ENCODE measurements at regions not wholly inside any gene's neighbourhood (a gene's known extent, or its start where the extent isn't known, plus 50 kb on each side); places are given as distances from the start of the nearest gene placed in this dataset.

DNA sequence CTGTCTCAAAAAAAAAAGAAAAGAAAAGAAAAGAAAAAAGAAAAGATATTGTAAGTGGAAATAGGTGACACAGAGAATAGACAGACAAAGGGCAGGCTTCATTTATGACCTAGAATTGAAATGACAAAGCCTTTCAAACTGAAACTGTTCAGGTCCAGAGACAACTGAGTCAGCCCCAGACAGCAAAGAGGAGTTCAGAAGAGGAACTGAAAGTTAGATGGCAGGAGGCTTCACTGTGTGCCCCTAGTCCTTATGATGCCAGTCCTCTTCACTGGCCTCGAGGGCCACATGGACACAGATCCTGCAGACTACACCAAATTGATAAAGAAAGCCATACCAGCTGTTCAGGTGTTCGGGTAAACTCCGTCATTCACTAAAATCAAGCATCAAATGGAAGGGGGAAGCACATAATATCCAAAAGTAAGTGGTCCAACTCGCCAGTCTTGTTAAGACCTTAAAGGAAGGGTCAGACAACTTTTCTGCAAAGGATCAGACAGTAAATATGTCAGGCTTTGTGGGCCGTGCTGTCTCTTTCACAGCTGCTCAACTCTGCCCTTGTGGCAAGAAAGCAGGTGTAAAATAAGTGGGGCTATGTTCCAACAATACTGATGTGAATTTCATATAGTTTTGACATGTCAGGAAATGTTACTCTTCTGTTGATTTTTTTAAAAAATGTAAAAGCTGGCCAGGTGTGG is 231.9 kb upstream of the MGAT5 start:
- H3K9ac ChIP-seq (ENCODE audit: low read length), result no peak overlapping the region
- no peak overlapping the region for H3K27ac ChIP-seq (ENCODE audit: low read depth, low read length)
- H3K27me3 ChIP-seq (ENCODE audit: insufficient read depth, low read length), result no peaks in the 10 kb centered on the region
- RAD21 ChIA-PET (ENCODE audit: low non-redundant PET in 1 of 2, low total read pairs in 2 of 2, uncharacterized antibody in 2 of 2, unreplicated experiment in 2 of 2), result no interaction called here
- H2AFZ ChIP-seq (ENCODE audit: low read depth, low read length, poor library complexity, severe bottlenecking), result no peak overlapping the region
- no peak for TF ChIP-seq POLR2AphosphoS5 (IDR thresholded peaks at IDR 0.05; ENCODE audit: low read depth, low read length)
- no peak for TF ChIP-seq FOSL1 (IDR thresholded peaks at IDR 0.05; ENCODE audit: low read depth)
- TF ChIP-seq EZH2 (IDR thresholded peaks at IDR 0.05), result no peak
- TF ChIP-seq YY1 (IDR thresholded peaks at IDR 0.05; ENCODE audit: extremely low read depth, insufficient replicate concordance, low read depth, low read length), result no peak
- no peak for TF ChIP-seq SP1 (IDR thresholded peaks at IDR 0.05; ENCODE audit: low read depth)
- TF ChIP-seq EZH2phosphoT487 (IDR thresholded peaks at IDR 0.05; ENCODE audit: borderline replicate concordance), result no peak
- no peak for TF ChIP-seq RAD21 (IDR thresholded peaks at IDR 0.05; ENCODE audit: low read depth)
- no peak for TF ChIP-seq SRF (IDR thresholded peaks at IDR 0.05; ENCODE audit: low read depth)
- intact Hi-C loops (cut with micrococcal nuclease), result no loop called here
- DNase-seq (ENCODE audit: low read depth, low spot score), result no peak
- H3K9me2 ChIP-seq (ENCODE audit: insufficient read depth), result no peaks in the 10 kb centered on the region
- CTCF ChIA-PET, result no interaction called here
- H3K4me2 ChIP-seq (ENCODE audit: low read length), result no peak overlapping the region
- H4K20me1 ChIP-seq (ENCODE audit: insufficient read depth), result no peaks in the 10 kb centered on the region
- ATAC-seq, result no peak
- no peaks in the 10 kb centered on the region for H3K4me1 ChIP-seq (ENCODE audit: control insufficient read depth in 1 of 2, insufficient read depth in 2 of 2, low read length in 2 of 2)
- POLR2A ChIA-PET, result no interaction called here
- H3K36me3 ChIP-seq (ENCODE audit: control insufficient read depth in 1 of 2, insufficient read depth in 2 of 2, low read length in 2 of 2), result no peaks in the 10 kb centered on the region
- H3K9me3 ChIP-seq (ENCODE audit: control insufficient read depth in 1 of 2, insufficient read depth in 1 of 2, low read depth in 1 of 2, low read length in 2 of 2), result no peaks in the 10 kb centered on the region
- H3K4me3 ChIP-seq (replicated peaks in 1 of 2; ENCODE audit: low read depth in 1 of 2, low read length in 2 of 2), result no peak overlapping the region
- no TSS peak for BruUV-seq (replicated peaks)
- H3K79me2 ChIP-seq (ENCODE audit: insufficient read depth, low read length), result no peaks in the 10 kb centered on the region

DNA sequence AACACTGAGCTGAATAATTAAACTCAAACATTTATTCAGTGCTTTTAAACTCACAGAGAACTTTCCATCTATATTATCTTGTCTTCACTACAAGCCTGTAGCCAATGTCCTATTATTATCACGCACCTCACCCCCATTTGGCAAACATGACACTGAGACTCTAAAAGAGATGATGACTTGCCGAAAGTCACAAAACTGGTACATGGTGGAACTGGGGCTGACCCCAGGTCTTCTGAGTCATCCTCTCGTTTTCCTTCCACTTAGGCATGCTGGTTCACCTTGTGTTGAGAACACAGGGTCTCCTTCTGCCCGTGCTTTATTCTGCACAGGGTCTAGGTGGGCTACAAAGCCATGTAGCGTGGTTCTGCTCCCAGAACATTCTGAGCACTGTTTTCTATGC is 230.0 kb upstream of the MGAT5 start:
- CTCF ChIA-PET, result no interaction called here

More for the DNA sequence above, 230.0 kb upstream of the MGAT5 start:
- no peaks in the 10 kb centered on the region for H3K4me1 ChIP-seq (ENCODE audit: control insufficient read depth in 1 of 2, insufficient read depth in 2 of 2, low read length in 2 of 2)
- no peaks in the 10 kb centered on the region for H3K79me2 ChIP-seq (ENCODE audit: insufficient read depth, low read length)
- H3K4me3 ChIP-seq (replicated peaks in 1 of 2; ENCODE audit: low read depth in 1 of 2, low read length in 2 of 2), result no peak overlapping the region
- DNase-seq (ENCODE audit: low read depth, low spot score) (no peak), ATAC-seq (no peak)
- no peaks in the 10 kb centered on the region for H3K9me2 ChIP-seq (ENCODE audit: insufficient read depth)
- no peak overlapping the region for H3K27ac ChIP-seq (ENCODE audit: low read depth, low read length)
- H2AFZ ChIP-seq (ENCODE audit: low read depth, low read length, poor library complexity, severe bottlenecking), result no peak overlapping the region
- H3K4me2 ChIP-seq (ENCODE audit: low read length), result no peak overlapping the region
- H3K36me3 ChIP-seq (ENCODE audit: control insufficient read depth in 1 of 2, insufficient read depth in 2 of 2, low read length in 2 of 2), result no peaks in the 10 kb centered on the region
- BruUV-seq (replicated peaks), result no TSS peak
- ChIA-PET POLR2A (no interaction called here), RAD21 (ENCODE audit: low non-redundant PET in 1 of 2, low total read pairs in 2 of 2, uncharacterized antibody in 2 of 2, unreplicated experiment in 2 of 2) (no interaction called here)
- intact Hi-C loops (cut with micrococcal nuclease), result no loop called here
- 0 out of 2 replicates have a peak, but pooled peaks cover 4% of the 10 kb centered on the region for H3K27me3 ChIP-seq (ENCODE audit: insufficient read depth, low read length)
- TF ChIP-seq SP1 (IDR thresholded peaks at IDR 0.05; ENCODE audit: low read depth) (no peak), POLR2A (IDR thresholded peaks at IDR 0.05; ENCODE audit: borderline replicate concordance, extremely low read depth, insufficient read depth, insufficient read length) (no peak), ZFX (IDR thresholded peaks at IDR 0.05) (no peak), FOSL1 (IDR thresholded peaks at IDR 0.05; ENCODE audit: low read depth) (no peak), CBX3 (IDR thresholded peaks at IDR 0.05; ENCODE audit: low read depth) (no peak), SIN3A (IDR thresholded peaks at IDR 0.05; ENCODE audit: low read depth) (no peak), MAX (IDR thresholded peaks at IDR 0.05) (no peak), ELF1 (IDR thresholded peaks at IDR 0.05; ENCODE audit: borderline replicate concordance, low read depth) (no peak)
- no peaks in the 10 kb centered on the region for H3K9me3 ChIP-seq (ENCODE audit: control insufficient read depth in 1 of 2, insufficient read depth in 1 of 2, low read depth in 1 of 2, low read length in 2 of 2)
- H4K20me1 ChIP-seq (ENCODE audit: insufficient read depth), result no peaks in the 10 kb centered on the region
- no peak overlapping the region for H3K9ac ChIP-seq (ENCODE audit: low read length)
